HUES6 (cell line): ENCODE measurements at regions not wholly inside any gene's neighbourhood (a gene's known extent, or its start where the extent isn't known, plus 50 kb on each side); places are given as distances from the start of the nearest gene placed in this dataset.

Experiments
- H3K27ac ChIP-seq: 2 replicates; pipeline ENCODE4 v1.7.0; 2013; ENCODE audit warnings: low read depth, mild to moderate bottlenecking, low read length, inconsistent platforms
- H3K27me3 ChIP-seq: 2 replicates; pipeline ENCODE4 v1.6.1; 2013; ENCODE audit warnings: low read length; ENCODE audit not compliant: control insufficient read depth, insufficient read depth
- H3K36me3 ChIP-seq: 2 replicates; pipeline ENCODE4 v1.6.1; 2013; ENCODE audit warnings: low read length; ENCODE audit not compliant: control insufficient read depth, insufficient read depth
- H3K4me1 ChIP-seq: 2 replicates; pipeline ENCODE4 v1.6.1; 2013; ENCODE audit warnings: low read length; ENCODE audit not compliant: control insufficient read depth, insufficient read depth
- H3K4me3 ChIP-seq: 2 replicates; pipeline ENCODE4 v1.5.1; 2013; ENCODE audit warnings: low read depth, low read length
- H3K9ac ChIP-seq: one replicate; pipeline ENCODE4 v1.6.1; 2013; ENCODE audit warnings: mild to moderate bottlenecking, low read length
- H3K9me3 ChIP-seq: 2 replicates; pipeline ENCODE4 v1.6.1; 2013; ENCODE audit warnings: low read depth, low read length; ENCODE audit not compliant: control insufficient read depth, insufficient read depth

DNA sequence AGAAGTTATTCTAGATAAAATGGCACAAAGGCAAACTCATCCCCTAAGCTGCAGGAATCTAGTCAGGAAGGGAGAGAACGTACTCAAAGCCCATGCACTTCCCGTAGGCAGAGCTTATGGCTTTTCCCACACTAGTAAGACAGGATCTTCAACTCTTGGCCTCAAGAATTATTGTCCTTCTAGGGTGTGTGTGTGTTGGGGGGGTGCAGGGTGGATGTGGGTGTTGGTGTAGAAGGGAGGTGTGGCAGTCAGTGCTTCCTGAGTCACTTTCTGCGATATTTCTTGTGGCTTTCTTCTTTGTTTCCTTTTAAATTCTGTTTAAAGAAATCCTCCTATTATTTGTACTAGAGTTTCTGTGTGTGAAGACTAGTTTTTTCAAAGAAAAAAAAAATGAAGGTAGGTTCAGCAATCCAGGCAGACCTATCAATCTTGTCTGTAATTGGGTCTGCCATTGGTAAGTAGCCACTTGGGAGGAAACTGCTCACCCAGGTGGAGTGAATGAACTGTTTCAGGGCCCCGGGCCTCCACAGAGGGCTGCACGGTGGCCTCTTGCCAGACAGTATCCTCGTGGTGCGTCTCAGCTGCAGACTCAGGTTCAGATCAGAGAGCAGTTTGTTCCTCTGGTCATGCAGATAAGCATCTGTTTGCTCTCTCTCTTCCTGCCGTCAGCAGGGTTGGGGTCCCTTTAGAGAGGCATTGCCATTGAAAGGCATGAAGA, 131.9 kb downstream of the NPR3 start:
- no peaks in the 10 kb centered on the region for H3K36me3 ChIP-seq
- no peak overlapping the region for H3K9ac ChIP-seq
- no peak overlapping the region for H3K27ac ChIP-seq
- no peaks in the 10 kb centered on the region for H3K9me3 ChIP-seq
- no peaks in the 10 kb centered on the region for H3K27me3 ChIP-seq
- H3K4me1 ChIP-seq: no peaks in the 10 kb centered on the region
- H3K4me3 ChIP-seq: no peak overlapping the region

DNA sequence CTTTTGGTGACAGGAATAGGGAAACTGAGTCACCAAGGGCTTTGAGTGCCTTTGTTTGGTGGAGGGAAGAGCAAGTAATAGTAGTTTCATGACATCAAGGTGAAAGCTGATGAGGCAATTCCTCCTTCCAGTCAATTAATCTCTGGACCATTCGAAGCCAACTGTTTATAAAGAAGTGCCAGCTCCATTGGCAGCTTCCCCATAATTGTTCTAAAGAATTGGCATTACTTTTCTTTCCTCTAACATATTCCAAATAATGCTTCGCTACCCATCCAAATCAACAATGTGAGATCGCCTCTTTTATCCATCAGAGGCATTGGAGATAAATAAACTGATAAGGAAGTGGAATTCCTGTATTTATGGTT, 132.4 kb downstream of the NPR3 start:
- H3K27me3 ChIP-seq: no peaks in the 10 kb centered on the region
- no peaks in the 10 kb centered on the region for H3K4me1 ChIP-seq
- no peaks in the 10 kb centered on the region for H3K36me3 ChIP-seq
- H3K27ac ChIP-seq: no peak overlapping the region
- no peak overlapping the region for H3K9ac ChIP-seq
- H3K9me3 ChIP-seq: no peaks in the 10 kb centered on the region
- H3K4me3 ChIP-seq: no peak overlapping the region

DNA sequence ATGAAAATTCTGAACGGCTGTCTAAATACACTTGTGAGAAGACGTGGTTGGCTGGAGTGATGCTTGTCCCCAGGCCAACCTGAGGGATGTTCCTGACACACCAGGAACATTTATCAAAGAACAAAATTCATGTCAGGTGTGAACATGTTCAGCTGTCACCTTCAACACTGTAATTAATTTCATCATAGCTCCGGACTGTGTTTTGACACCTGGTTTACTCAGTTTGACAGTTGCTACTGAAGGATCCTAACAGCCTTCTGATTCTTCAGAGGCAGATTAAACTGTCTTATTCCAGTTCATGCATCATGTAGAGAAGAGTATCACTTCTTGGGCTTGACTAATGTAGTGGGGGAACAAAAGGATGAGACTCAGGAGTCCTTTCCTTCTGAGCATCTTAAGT, 134.1 kb downstream of the NPR3 start:
- Histone ChIP-seq H3K27ac (no peak overlapping the region), H3K36me3 (no peaks in the 10 kb centered on the region), H3K27me3 (peaks cover 7% of the 10 kb centered on the region), H3K4me1 (no peaks in the 10 kb centered on the region), H3K9me3 (no peaks in the 10 kb centered on the region), H3K4me3 (no peak overlapping the region), H3K9ac (no peak overlapping the region)

DNA sequence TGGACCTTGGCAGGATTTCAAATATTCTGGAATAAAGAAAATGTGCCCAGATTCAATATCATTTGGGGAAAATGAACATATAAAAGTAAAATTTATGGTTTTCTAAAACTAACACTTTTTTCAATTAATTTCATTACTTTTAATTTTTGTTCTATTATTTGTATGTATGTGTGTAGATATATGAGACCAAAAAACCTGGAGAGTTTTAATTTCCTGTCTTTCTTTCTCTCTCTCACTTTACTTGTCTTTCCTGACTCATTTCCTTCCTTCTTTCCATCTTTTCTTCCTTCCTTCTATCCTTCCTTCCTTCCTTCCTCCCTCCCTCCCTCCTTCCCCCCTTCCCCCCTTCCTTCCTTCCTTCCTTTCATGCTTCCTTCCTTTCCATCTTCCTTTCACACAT, 137.0 kb downstream of the NPR3 start:
- Histone ChIP-seq H3K27me3 (peaks cover 13% of the 10 kb centered on the region), H3K4me3 (no peak overlapping the region), H3K36me3 (no peaks in the 10 kb centered on the region), H3K9me3 (no peaks in the 10 kb centered on the region), H3K9ac (no peak overlapping the region), H3K4me1 (no peaks in the 10 kb centered on the region), H3K27ac (no peak overlapping the region)

DNA sequence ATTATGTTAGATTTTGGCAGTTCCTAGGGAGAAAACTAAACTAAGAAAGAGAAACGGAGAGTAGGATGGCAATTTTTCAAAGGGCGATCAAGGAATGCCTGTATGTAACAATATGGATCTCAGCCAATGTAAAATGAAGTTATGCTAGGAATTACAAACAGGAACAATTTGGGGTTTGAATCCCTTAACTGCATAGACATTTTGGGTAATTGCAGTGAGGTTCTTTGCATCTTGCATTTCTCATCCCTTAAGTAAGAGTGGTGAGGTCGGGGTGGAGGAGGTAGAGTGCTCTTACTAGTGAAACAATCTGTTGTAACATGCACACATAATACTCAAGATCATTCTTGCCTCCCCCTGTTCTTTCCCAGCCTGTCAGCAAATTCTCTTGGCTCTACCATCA, 137.6 kb downstream of the NPR3 start:
- no peaks in the 10 kb centered on the region for H3K4me1 ChIP-seq
- H3K36me3 ChIP-seq: no peaks in the 10 kb centered on the region
- H3K9me3 ChIP-seq: no peaks in the 10 kb centered on the region
- H3K27me3 ChIP-seq: peaks cover 13% of the 10 kb centered on the region
- H3K9ac ChIP-seq: no peak overlapping the region
- no peak overlapping the region for H3K4me3 ChIP-seq
- H3K27ac ChIP-seq: no peak overlapping the region

DNA sequence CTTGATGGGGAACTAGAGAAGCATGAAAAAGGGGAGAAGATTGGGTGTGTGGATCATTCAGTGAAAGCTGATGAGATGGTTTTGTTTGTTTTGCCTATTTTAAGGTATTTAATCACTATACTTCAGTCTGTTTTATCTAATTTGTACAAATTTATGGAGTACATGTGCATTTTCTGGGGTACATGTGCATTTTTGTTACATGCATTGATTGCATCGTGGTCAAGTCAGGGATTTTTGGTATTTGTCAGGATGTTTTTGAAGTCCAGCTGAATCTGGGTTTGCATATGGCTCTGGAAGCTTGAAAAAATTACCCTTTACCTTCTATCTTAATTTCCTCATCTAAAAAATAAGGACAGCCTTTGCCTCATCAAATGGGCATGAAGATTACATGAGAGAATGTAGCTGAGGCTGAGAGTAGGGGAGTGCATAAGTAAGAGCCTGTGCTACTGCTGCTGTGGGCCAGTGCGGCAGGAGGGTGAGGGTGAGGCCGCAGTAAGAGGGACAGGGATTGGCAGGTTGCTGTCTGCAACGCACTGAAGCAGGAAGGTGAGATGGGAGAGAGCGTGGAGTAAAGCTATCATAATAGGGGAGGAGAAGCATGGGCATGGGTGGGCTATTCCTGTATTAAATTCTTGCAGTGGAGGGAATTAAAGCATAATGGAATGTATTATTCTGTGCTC, 139.8 kb downstream of the NPR3 start:
- Histone ChIP-seq H3K9me3 (no peaks in the 10 kb centered on the region), H3K36me3 (no peaks in the 10 kb centered on the region), H3K4me1 (no peaks in the 10 kb centered on the region), H3K27me3 (peaks cover 13% of the 10 kb centered on the region), H3K4me3 (no peak overlapping the region), H3K9ac (no peak overlapping the region), H3K27ac (no peak overlapping the region)

DNA sequence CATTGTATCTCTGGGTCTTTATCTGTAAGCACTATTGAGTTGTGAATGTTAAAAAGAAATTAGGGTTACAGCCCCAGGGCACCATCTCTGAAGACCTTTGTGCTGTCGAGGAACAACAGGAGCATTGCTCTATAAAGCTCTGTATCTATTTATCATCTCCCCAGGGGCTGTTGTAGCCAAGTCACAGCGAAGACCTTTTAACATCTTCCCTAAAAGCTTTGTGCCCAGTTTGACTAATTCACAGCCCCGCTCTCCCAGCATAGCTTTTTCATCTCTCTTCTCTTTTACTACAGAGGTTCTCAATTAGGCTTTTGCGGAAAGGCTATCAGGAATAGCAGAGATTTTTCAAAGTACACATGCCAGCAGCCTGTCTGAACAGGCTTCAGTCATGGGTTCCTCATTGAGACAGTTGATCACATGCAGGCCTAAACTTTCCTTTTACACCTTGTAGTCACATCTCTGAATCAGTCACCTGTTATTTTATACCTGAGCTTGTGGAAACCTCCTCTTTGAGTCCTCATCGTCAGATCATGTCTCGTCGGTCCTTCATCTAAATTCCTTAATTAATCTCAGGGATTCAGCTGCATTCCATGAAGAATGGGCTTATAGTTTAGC, 140.5 kb downstream of the NPR3 start:
- H3K4me1 ChIP-seq: no peaks in the 10 kb centered on the region
- no peak overlapping the region for H3K4me3 ChIP-seq
- H3K27me3 ChIP-seq: peaks cover 13% of the 10 kb centered on the region
- H3K9me3 ChIP-seq: no peaks in the 10 kb centered on the region
- no peaks in the 10 kb centered on the region for H3K36me3 ChIP-seq
- no peak overlapping the region for H3K27ac ChIP-seq
- no peak overlapping the region for H3K9ac ChIP-seq

DNA sequence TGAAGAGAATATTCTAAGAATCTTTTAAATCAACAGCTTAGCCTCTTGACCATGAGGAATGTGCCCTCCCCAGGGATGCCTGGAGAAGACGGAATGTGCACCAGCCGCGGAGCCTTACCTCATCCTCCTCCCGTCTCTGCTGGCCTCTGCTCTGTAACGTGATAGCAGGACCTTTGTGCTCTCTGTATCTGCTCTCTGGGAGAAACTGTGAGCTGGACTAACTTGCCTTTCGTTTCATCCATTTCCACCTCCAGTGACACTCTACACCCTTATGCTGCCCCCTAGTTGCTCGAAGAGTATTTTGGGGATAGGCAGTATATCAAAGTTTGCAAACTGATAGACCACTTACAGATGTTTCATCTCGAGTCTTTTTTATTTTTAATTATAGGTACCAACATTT, 141.4 kb downstream of the NPR3 start:
- H3K9me3 ChIP-seq: peaks cover 4% of the 10 kb centered on the region; the same call in 1 of the 2 replicates
- H3K27ac ChIP-seq: no peak overlapping the region
- H3K36me3 ChIP-seq: no peaks in the 10 kb centered on the region
- H3K27me3 ChIP-seq: peaks cover 13% of the 10 kb centered on the region
- H3K9ac ChIP-seq: no peak overlapping the region
- H3K4me1 ChIP-seq: no peaks in the 10 kb centered on the region
- H3K4me3 ChIP-seq: no peak overlapping the region

DNA sequence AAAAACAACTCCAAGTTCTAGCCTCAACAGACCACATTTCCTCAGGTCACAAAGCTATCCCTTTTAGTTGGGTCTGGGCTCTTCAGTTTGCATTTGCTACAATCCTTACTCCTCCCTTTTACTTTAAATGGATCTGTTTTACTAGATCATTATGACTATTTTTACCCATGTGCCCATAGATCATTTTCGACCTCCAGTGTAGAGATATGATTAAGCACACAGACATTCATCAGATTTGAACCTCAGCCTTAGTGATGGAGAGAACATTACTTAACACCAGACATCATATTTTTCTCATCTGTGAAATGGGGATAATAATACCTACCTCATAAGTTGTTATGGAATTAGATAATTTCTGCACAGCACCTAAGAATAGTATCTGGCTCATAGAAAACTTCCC, 141.9 kb downstream of the NPR3 start:
- peaks cover 6% of the 10 kb centered on the region for H3K9me3 ChIP-seq
- H3K36me3 ChIP-seq: no peaks in the 10 kb centered on the region
- no peak overlapping the region for H3K9ac ChIP-seq
- no peak overlapping the region for H3K27ac ChIP-seq
- H3K4me1 ChIP-seq: no peaks in the 10 kb centered on the region
- no peak overlapping the region for H3K4me3 ChIP-seq
- peaks cover 13% of the 10 kb centered on the region for H3K27me3 ChIP-seq

DNA sequence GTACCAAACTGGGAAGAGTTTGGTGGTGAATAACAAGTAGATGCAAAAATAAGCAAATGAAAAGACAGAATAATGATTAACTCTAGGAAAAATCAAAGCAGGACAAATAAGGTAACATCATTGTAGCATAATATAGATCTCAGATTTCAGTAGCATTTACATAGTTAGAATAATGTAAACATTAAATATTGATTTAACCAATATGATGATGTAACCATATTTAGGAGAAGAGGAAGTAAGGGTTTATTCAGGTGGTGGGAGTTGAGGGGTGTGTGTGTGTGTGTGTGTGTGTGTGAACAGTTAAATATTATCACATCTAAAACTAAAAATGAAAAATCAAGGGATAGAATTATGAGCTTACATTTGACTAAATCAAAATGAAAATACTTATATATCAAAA, 143.4 kb downstream of the NPR3 start:
- no peak overlapping the region for H3K27ac ChIP-seq
- H3K9me3 ChIP-seq: peaks cover 14% of the 10 kb centered on the region
- H3K4me1 ChIP-seq: no peaks in the 10 kb centered on the region
- H3K27me3 ChIP-seq: peaks cover 8% of the 10 kb centered on the region; the same call in 1 of the 2 replicates
- H3K9ac ChIP-seq: no peak overlapping the region
- H3K4me3 ChIP-seq: no peak overlapping the region
- no peaks in the 10 kb centered on the region for H3K36me3 ChIP-seq

DNA sequence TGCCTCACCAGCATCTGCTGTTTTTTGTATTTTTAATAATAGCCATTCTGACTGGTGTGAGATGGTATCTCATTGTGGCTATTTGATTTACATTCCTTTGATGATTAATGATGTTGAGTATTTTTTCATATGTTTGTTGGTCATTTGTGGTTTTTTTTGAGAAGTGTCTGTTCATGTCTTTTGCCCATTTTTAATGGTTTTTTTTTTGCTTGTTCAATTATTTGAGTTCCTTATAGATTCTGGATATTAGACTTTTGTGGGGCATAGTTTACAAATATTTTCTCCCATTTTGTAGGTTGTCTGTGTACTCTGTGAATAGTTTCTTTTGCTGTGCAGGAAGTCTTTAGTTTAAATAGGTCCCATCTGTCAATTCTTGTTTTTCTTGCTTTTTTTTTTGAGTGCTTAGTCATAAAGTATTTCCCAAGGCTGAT, 148.1 kb downstream of the NPR3 start:
- H3K9ac ChIP-seq: no peak overlapping the region
- no peak overlapping the region for H3K4me3 ChIP-seq
- H3K27me3 ChIP-seq: no peaks in the 10 kb centered on the region
- no peaks in the 10 kb centered on the region for H3K4me1 ChIP-seq
- peaks cover 14% of the 10 kb centered on the region for H3K9me3 ChIP-seq
- no peak overlapping the region for H3K27ac ChIP-seq
- no peaks in the 10 kb centered on the region for H3K36me3 ChIP-seq
